Ishikawa (cell line): ENCODE measurements at regions not wholly inside any gene's neighbourhood (a gene's known extent, or its start where the extent isn't known, plus 50 kb on each side); places are given as distances from the start of the nearest gene placed in this dataset.
A peak's percentile ranks its signal among the peaks of the same experiment; 100 is the strongest.

Source experiments
- CEBPB ChIP-seq: IDR thresholded peaks from 2 replicates; pipeline ENCODE4 v1.6.1; 2012
- CREB1 ChIP-seq: IDR thresholded peaks from 2 replicates; pipeline ENCODE4 v1.6.1; 2012; ENCODE audit warnings: low read depth
- EGR1 ChIP-seq: IDR thresholded peaks from 2 replicates; pipeline ENCODE4 v1.6.1; 2012
- EP300 ChIP-seq: IDR thresholded peaks from 2 replicates; pipeline ENCODE4 v1.6.1; 2012; ENCODE audit warnings: borderline replicate concordance
- FOXM1 ChIP-seq: IDR thresholded peaks from 2 replicates; pipeline ENCODE4 v1.6.1; 2012; ENCODE audit warnings: low read depth, borderline replicate concordance
- MAX ChIP-seq: IDR thresholded peaks from 2 replicates; pipeline ENCODE4 v1.6.1; 2012
- NFIC ChIP-seq: IDR thresholded peaks from 2 replicates; pipeline ENCODE4 v1.6.1; 2012
- RAD21 ChIP-seq: IDR thresholded peaks from 2 replicates; pipeline ENCODE4 v1.6.1; 2012; ENCODE audit warnings: low read depth
- REST ChIP-seq: IDR thresholded peaks from 2 replicates; pipeline ENCODE4 v1.6.1; 2012; ENCODE audit warnings: low read depth, mild to moderate bottlenecking
- TAF1 ChIP-seq: IDR thresholded peaks from 2 replicates; pipeline ENCODE4 v1.6.1; 2012; ENCODE audit warnings: low read depth, mild to moderate bottlenecking
- TCF12 ChIP-seq: IDR thresholded peaks from 2 replicates; pipeline ENCODE4 v1.6.1; 2012; ENCODE audit warnings: low read depth
- TEAD4 ChIP-seq: IDR thresholded peaks from 2 replicates; pipeline ENCODE4 v1.6.1; 2012
- USF1 ChIP-seq: IDR thresholded peaks from 2 replicates; pipeline ENCODE4 v1.6.1; 2012
- YY1 ChIP-seq: IDR thresholded peaks from 2 replicates; pipeline ENCODE4 v1.6.1; 2012; ENCODE audit warnings: low read depth
- ZBTB7A ChIP-seq: IDR thresholded peaks from 2 replicates; pipeline ENCODE4 v1.6.1; 2012; ENCODE audit warnings: low read depth

- TF ChIP-seq NFIC = peak; percentile 48; the same call in 1 of the 2 replicates
- TF ChIP-seq EGR1 = no peak
These were observed 268.7 kb upstream of the DKK2 start for GRCh38 chr4:107304699-107305286.

GRCh38 chr4:107299646-107300045 lies 263.5 kb upstream of the DKK2 start:
- TF ChIP-seq RAD21 (no peak), USF1 (no peak), FOXM1 (no peak; the same call in 1 of the 2 replicates), TCF12 (peak; percentile 46; the same call in 1 of the 2 replicates), TAF1 (no peak), EP300 (peak; percentile 62; the same call in 1 of the 2 replicates), MAX (peak; percentile 29; the same call in 1 of the 2 replicates), TEAD4 (peak; percentile 38; the same call in 1 of the 2 replicates), YY1 (no peak)

DNA sequence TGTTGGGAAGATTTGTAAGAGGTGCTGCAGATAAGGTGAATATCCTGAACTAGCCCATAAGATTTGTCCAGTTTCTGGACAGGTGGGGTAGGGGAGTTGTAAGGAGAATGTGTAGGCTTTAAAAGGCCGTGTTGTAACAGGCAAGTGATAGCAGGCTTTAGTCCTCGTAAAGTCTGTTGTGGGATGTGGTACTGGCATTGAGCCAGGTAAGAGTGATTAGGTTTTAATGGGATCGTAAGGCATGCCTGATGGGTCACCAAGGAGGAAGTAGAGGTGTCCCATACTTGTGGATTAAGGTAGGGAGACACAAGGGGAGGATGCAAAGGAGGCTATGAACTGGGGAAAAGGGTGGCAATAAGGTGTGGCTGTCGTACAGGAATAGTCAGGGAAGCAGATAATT lies 256.9 kb upstream of the DKK2 start:
- TF ChIP-seq TAF1 = no peak
- no peak for TF ChIP-seq FOXM1
- TF ChIP-seq EGR1 = no peak
- no peak for TF ChIP-seq CEBPB
- no peak for TF ChIP-seq NFIC
- no peak for TF ChIP-seq ZBTB7A
- no peak for TF ChIP-seq EP300
- no peak for TF ChIP-seq MAX
- TF ChIP-seq USF1 = no peak
- TF ChIP-seq RAD21 = no peak
- TF ChIP-seq TEAD4 = no peak
- TF ChIP-seq CREB1 = no peak
- TF ChIP-seq REST = no peak
- TF ChIP-seq TCF12 = no peak
- TF ChIP-seq YY1 = no peak

- TF ChIP-seq TCF12 = no peak
- TF ChIP-seq TAF1 = no peak
- TF ChIP-seq TEAD4 = no peak
- no peak for TF ChIP-seq NFIC
- TF ChIP-seq EP300 = no peak
- TF ChIP-seq RAD21 = no peak
- no peak for TF ChIP-seq FOXM1
- TF ChIP-seq EGR1 = no peak
- no peak for TF ChIP-seq ZBTB7A
- no peak for TF ChIP-seq USF1
- no peak for TF ChIP-seq CREB1
- TF ChIP-seq REST = no peak
- no peak for TF ChIP-seq MAX
- TF ChIP-seq CEBPB = no peak
- no peak for TF ChIP-seq YY1
These were observed 247.8 kb upstream of the DKK2 start for GRCh38 chr4:107283587-107284559.

- TF ChIP-seq TEAD4 (peak; percentile 62), CEBPB (no peak), EP300 (no peak), USF1 (no peak), CREB1 (no peak), NFIC (no peak), FOXM1 (no peak; the same call in 1 of the 2 replicates), EGR1 (no peak)
These were observed 243.6 kb upstream of the DKK2 start for GRCh38 chr4:107279733-107280132.
